Astrocyte of the spinal cord (primary cell): ENCODE measurements at regions not wholly inside any gene's neighbourhood (a gene's known extent, or its start where the extent isn't known, plus 50 kb on each side); places are given as distances from the start of the nearest gene placed in this dataset.

Source experiments
- DNase-seq: peaks from one replicate; pipeline ENCODE4 v3.0.0; 2011; ENCODE audit warnings: low read depth, low spot score
- H3K4me3 ChIP-seq: 2 replicates; pipeline ENCODE4 v1.5.1; 2011; ENCODE audit warnings: low read depth, mild to moderate bottlenecking, low read length, moderate library complexity
- CTCF ChIP-seq: IDR thresholded peaks from 2 replicates; pipeline ENCODE4 v1.5.1; 2012; ENCODE audit warnings: low read depth, mild to moderate bottlenecking, low read length, inconsistent platforms
- in situ Hi-C: cut with HindIII; loops from 2 replicates; pipeline ENCODE4 v1.10.0; 2017; ENCODE audit warnings: low sequenced_read_pairs

GRCh38 chr4:20520901-20521300, 179.4 kb upstream of the PACRGL start:
- H3K4me3 ChIP-seq, result no peak overlapping the region
- DNase-seq, result peak; percentile 47
- in situ Hi-C loops, result no loop called here

DNA sequence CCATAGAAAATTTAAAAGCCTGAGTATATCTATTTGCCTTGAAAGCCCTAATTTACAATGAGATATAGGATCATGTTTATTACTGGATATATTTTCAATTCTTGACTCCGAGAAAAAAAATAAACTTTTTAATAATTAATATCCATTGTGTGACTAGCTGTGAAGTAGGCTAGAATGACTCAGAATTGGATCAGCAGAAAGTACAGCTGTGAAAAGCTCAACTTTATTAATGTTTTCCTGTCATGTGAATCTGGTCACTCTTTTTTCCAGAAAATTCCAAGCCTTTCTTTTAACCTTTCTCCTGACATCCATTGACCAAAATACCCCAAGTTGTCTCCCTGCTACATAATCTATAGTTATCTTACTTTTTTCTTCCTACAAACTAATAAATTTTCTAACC, 171.8 kb upstream of the PACRGL start:
- DNase-seq, result peak; percentile 16
- in situ Hi-C loops, result no loop called here
- TF ChIP-seq CTCF, result no peak
- H3K4me3 ChIP-seq, result no peak overlapping the region

More at GRCh38 chr4:20520901-20521300, 179.4 kb upstream of the PACRGL start:
- TF ChIP-seq CTCF, result no peak

DNA sequence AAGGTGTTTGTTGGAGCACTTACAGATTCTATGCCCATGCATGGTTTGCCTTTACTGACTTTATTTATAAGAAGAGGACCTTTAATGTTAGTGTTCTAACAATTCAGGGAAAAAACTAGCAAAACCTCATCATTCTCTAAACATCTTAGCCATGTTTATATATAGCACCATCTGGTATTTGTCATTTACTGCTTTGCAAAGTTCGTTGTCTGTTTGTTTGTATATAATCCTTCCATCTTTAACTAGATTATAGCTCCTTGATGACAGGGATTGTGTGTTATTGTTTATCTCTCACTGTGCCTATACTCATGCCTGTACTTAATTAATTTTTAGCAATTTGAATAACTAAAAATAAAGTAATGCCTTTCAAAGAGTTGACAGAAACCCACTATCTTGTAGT, 170.6 kb upstream of the PACRGL start:
- TF ChIP-seq CTCF, result no peak
- in situ Hi-C loops, result no loop called here
- no peak for DNase-seq
- H3K4me3 ChIP-seq, result no peak overlapping the region

- TF ChIP-seq CTCF, result no peak
- in situ Hi-C loops, result no loop called here
- no peak overlapping the region for H3K4me3 ChIP-seq
- DNase-seq, result peak; percentile 16
Observed at GRCh38 chr4:20532116-20532790, 168.0 kb upstream of the PACRGL start.

- no peak overlapping the region for H3K4me3 ChIP-seq
- in situ Hi-C loops, result no loop called here
- peak; percentile 61 for DNase-seq
- no peak for TF ChIP-seq CTCF
Observed at GRCh38 chr4:20532871-20533870, 167.1 kb upstream of the PACRGL start.

DNA sequence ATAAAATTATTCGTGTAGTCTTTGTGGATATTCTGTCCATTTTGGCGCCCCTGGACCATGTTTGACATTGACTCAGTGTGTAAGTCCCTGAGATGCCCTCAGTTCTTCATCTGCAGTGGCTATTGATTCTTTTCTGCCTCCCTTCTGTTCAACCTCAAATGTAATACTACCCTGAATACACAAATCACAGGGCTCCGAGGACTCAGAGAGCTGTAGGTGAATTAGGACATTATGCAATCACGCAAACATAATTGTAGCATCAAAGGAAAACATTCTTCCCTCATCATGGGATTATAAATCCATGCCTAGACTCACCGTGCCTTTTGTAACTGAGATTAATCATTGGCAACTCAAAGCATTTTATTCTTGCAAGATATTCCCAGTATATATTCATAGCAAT, 161.4 kb upstream of the PACRGL start:
- TF ChIP-seq CTCF, result no peak
- in situ Hi-C loops, result no loop called here
- H3K4me3 ChIP-seq, result no peak overlapping the region
- no peak for DNase-seq
